Adrenal gland (tissue), 9 donors: ENCODE measurements at regions not wholly inside any gene's neighbourhood (a gene's known extent, or its start where the extent isn't known, plus 50 kb on each side); places are given as distances from the start of the nearest gene placed in this dataset.
"Not testable (repeated sequence)": the region's sequence is repeated elsewhere in the genome, so short reads cannot be mapped to it uniquely, and the experiment has no call there.

ENCODE experiments used
- DNase-seq, 7 donors: peaks; one replicate each; pipeline ENCODE4 v3.0.0-alpha.2; 2019 to 2020
- H3K27ac ChIP-seq, 5 donors: fragments of 200-600 bp; sonication (generic) in 4 of 5; 1 replicate in 3 of 5; 2 replicates in 2 of 5; pipeline versions ENCODE4 v1.5.1 to v1.8.0; 2016 to 2020; ENCODE audit warnings: mild to moderate bottlenecking in 1 of 5
- H3K27me3 ChIP-seq: fragments of 200-600 bp; 2 replicates; pipeline ENCODE4 v1.8.0; 2021
- H3K36me3 ChIP-seq, 2 donors: fragments of 200-600 bp; replicated peaks in 1 of 2; 1 replicate in 1 of 2; 2 replicates in 1 of 2; pipeline versions ENCODE4 v1.5.1 to v1.8.0; 2018 to 2022
- H3K4me1 ChIP-seq, 2 donors: fragments of 200-600 bp; replicated peaks in 1 of 2; 1 replicate in 1 of 2; 2 replicates in 1 of 2; pipeline versions ENCODE4 v1.5.1 to v1.8.0; 2018 to 2021
- H3K4me3 ChIP-seq, 4 donors: fragments of 200-600 bp; sonication (generic) in 3 of 4; one replicate each; pipeline ENCODE4 v1.5.1; 2016 to 2018
- H3K9me3 ChIP-seq, 3 donors: fragments of 200-600 bp; sonication (generic) in 1 of 3; replicated peaks in 1 of 3; 1 replicate in 2 of 3; 2 replicates in 1 of 3; pipeline versions ENCODE4 v1.5.1 to v1.8.0; 2016 to 2021
- POLR2A ChIP-seq, 2 donors: fragments of 450-650 bp; IDR thresholded peaks; one replicate each; pipeline ENCODE4 v1.6.1; 2017; ENCODE audit warnings: antibody characterized with exemption in 2 of 2, mild to moderate bottlenecking in 2 of 2, moderate library complexity in 1 of 2
- WGBS, 4 donors: extraction: QIAGEN DNeasy Blood & Tissue Kit in 2 of 4; methylation state at CpG; one replicate each; pipeline versions ENCODE4 v1.1.5 to v1.1.7; 2013 to 2017; 5-methylcytosine and 5-hydroxymethylcytosine counted together
- intact Hi-C, 2 donors: fragments of 100-400 bp; cut with DNase I; formaldehyde crosslinking; loops; one replicate each; pipeline versions ENCODE4 v1.14.1 to v1.15.0; 2022 to 2023
- TF ChIP-seq, protein P1 (sequence below), 6 experiments: fragments of 450-650 bp in 4 of 6; fragments of 200-600 bp in 2 of 6; sonication (generic) in 1 of 6; IDR thresholded peaks; 1 replicate in 5 of 6; 2 replicates in 1 of 6; pipeline versions ENCODE4 v1.5.1 to v1.8.0; 2016 to 2021; ENCODE audit warnings: antibody characterized with exemption in 6 of 6, mild to moderate bottlenecking in 2 of 6, moderate library complexity in 1 of 6
- donor health status: healthy with polysubstance abuse.
- donor health status: Bipolar disorder and iron deficiency.
- donor health status: DM: yes; HTN: yes; CAD: no.
- donor health status: DM: no; HTN: no; CAD: no.
- donor health status: DM: no; HTN: no; CAD: no.

DNA sequence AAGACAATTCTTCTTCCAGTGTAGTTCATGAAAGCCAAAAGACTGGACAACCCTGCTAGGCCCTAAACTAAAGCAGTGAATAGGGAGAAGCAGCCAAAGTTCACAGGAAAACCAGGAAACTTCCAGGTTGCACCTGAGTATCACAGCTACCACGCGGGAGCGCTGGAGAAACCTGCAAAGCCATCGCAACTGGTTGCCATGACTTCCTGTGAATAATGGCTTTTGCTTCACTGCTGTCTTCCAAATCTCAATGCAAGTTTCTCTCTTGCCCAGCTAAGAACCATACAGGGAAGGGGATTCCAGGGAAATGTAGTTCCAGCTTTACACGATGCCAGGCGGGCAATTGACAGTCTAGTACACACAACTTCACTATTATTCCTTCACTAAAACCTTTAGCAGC is 114.1 kb downstream of the GXYLT1 start:
- H3K9me3 ChIP-seq: no peaks in the 10 kb centered on the region
- H3K27me3 ChIP-seq: no peaks in the 10 kb centered on the region
- H3K4me3 ChIP-seq: no peak overlapping the region
- 89 to 96% (median 93%) methylated on average over 6 of the region's 6 CpGs for WGBS, 4 donors
- H3K36me3 ChIP-seq: no peaks in the 10 kb centered on the region
- no peak for DNase-seq
- H3K27ac ChIP-seq: no peak overlapping the region
- intact Hi-C loops: no loop called here
- no peak for TF ChIP-seq POLR2A (IDR thresholded peaks at IDR 0.05)
- TF ChIP-seq, protein P1, sequence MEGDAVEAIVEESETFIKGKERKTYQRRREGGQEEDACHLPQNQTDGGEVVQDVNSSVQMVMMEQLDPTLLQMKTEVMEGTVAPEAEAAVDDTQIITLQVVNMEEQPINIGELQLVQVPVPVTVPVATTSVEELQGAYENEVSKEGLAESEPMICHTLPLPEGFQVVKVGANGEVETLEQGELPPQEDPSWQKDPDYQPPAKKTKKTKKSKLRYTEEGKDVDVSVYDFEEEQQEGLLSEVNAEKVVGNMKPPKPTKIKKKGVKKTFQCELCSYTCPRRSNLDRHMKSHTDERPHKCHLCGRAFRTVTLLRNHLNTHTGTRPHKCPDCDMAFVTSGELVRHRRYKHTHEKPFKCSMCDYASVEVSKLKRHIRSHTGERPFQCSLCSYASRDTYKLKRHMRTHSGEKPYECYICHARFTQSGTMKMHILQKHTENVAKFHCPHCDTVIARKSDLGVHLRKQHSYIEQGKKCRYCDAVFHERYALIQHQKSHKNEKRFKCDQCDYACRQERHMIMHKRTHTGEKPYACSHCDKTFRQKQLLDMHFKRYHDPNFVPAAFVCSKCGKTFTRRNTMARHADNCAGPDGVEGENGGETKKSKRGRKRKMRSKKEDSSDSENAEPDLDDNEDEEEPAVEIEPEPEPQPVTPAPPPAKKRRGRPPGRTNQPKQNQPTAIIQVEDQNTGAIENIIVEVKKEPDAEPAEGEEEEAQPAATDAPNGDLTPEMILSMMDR (IDR thresholded peaks at IDR 0.05): no peak
- H3K4me1 ChIP-seq: no peaks in the 10 kb centered on the region

GRCh38 chr12:42027546-42027945 is 117.1 kb downstream of the GXYLT1 start:
- no peak for TF ChIP-seq POLR2A (IDR thresholded peaks at IDR 0.05)
- TF ChIP-seq, protein P1 (IDR thresholded peaks at IDR 0.05): no peak
- no peaks in the 10 kb centered on the region for H3K36me3 ChIP-seq
- H3K27me3 ChIP-seq: no peaks in the 10 kb centered on the region
- 84 to 88% (median 85%) methylated on average over 5 of the region's 5 CpGs for WGBS, 4 donors
- no peak overlapping the region for H3K27ac ChIP-seq
- H3K4me3 ChIP-seq: no peak overlapping the region
- intact Hi-C loops: loop anchor here in 1 of 2 donors (10.0 kb wide), 2 partner anchors 343 to 753 kb away; no protein-coding TSS in a partner anchor
- H3K9me3 ChIP-seq: no peaks in the 10 kb centered on the region
- DNase-seq: no peak
- H3K4me1 ChIP-seq: no peaks in the 10 kb centered on the region

DNA sequence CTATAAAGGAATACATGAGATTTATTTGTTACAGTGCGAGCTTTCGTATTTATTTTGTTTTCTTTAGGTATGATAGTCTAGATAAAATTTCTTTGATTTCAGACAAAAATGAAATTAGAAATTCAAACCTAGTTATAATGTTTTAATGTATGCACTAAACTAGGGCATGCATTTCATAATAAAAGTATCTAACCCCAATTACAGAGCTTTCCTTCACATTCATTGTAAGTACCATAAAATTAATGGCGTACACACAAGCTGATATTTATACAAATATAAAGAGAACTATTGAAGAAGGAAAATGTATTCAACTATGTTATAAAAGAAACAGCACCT is 120.2 kb downstream of the GXYLT1 start:
- Histone ChIP-seq H3K4me1 (no peaks in the 10 kb centered on the region), H3K27me3 (no peaks in the 10 kb centered on the region), H3K4me3 (peak overlapping the region in 2 of 4 donors; percentile 33 to 55), H3K36me3 (no peaks in the 10 kb centered on the region), H3K27ac (no peak overlapping the region), H3K9me3 (no peaks in the 10 kb centered on the region)
- DNase-seq: no peak
- no peak for TF ChIP-seq POLR2A (IDR thresholded peaks at IDR 0.05)
- TF ChIP-seq, protein P1 (IDR thresholded peaks at IDR 0.05): no peak
- 13 to 22% (median 20%) methylated on average over 3 of the region's 3 CpGs for WGBS, 4 donors
- intact Hi-C loops: loop anchor here in 1 of 2 donors (10.0 kb wide), 2 partner anchors 340 to 750 kb away; no protein-coding TSS in a partner anchor

DNA sequence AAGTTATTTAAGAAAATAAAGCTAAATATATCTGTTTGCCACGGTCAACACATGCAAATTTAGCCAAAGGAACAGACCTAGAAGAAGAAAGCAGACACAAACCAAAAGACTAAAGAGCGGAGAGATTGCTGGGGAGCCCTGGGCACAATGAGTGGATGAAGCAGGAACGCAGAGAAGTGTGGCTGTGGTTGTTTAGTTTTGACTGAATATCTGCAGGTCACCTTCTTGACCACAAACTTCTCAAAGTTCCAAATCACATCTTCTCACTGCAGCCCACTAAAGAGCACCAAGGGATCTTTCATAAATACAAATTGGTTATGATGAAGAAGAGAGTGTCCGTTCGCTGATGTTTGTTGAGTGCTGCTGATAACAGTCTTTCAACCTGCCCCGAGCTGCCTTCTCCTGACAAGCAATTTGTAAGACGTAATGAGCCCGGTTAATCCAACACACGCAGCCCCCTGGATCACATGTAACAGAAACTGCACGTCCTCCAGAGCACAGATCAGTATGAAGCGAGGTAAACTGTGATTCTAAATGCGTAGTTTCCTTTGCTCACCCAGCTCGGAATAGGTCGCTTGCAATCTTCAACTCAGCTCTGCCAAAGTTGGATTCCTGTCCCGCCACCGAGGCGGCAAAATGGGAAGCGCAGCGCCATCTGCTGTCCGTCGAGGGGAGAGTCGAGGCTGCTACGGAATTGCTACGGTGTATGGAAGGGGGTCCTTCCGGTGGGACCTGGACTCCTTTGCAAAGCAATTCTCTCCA is 120.8 kb downstream of the GXYLT1 start:
- WGBS, 4 donors: 11 to 26% (median 13%) methylated on average over 9 to 25 of the region's 25 CpGs
- H3K9me3 ChIP-seq: no peaks in the 10 kb centered on the region
- H3K4me3 ChIP-seq: peak overlapping the region in 2 of 4 donors; percentile 33 to 55
- no peaks in the 10 kb centered on the region for H3K36me3 ChIP-seq
- intact Hi-C loops: loop anchor here in 1 of 2 donors (10.0 kb wide), 2 partner anchors 339 to 749 kb away; no protein-coding TSS in a partner anchor
- H3K27me3 ChIP-seq: no peaks in the 10 kb centered on the region
- TF ChIP-seq, protein P1 (IDR thresholded peaks at IDR 0.05): peak in 5 of 6 experiments; percentile 78 to 96 (median 85)
- no peak for TF ChIP-seq POLR2A (IDR thresholded peaks at IDR 0.05)
- DNase-seq: peak; percentile 74 to 84 (median 75)
- no peaks in the 10 kb centered on the region for H3K4me1 ChIP-seq
- H3K27ac ChIP-seq: no peak overlapping the region

DNA sequence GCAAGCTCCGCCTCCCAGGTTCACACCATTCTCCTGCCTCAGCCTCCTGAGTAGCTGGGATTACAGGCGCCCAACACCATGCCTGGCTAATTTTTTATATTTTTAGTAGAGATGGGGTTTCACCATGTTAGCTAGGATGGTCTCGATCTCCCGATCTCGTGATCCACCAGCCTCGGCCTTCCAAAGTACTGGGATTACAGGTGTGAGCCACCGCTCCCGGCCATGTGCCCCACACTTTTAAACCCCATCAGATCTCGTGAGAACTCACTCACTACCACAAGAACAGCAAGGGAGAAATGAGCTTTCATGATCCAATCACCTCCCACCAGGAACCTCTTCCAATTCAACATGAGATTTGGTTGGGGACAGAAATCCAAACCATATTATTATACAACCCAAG is 122.7 kb downstream of the GXYLT1 start:
- not testable (repeated sequence) for H3K27me3 ChIP-seq, DNase-seq, H3K27ac ChIP-seq, H3K4me1 ChIP-seq, H3K36me3 ChIP-seq, H3K9me3 ChIP-seq, H3K4me3 ChIP-seq
- WGBS, 4 donors: 91 to 97% (median 95%) methylated on average over 9 of the region's 9 CpGs
- intact Hi-C loops: loop anchor here in 1 of 2 donors (10.0 kb wide), 2 partner anchors 337 to 747 kb away; no protein-coding TSS in a partner anchor
